ENCODE measurements at regions not wholly inside any gene's neighbourhood (a gene's known extent, or its start where the extent isn't known, plus 50 kb on each side); places are given as distances from the start of the nearest gene placed in this dataset.
A peak's percentile ranks its signal among the peaks of the same experiment; 100 is the strongest.

GRCh38 chr3:103002425-103003176, 567.8 kb downstream of the ZPLD1 start:
- Histone ChIP-seq H4K20me1 (ENCODE audit: insufficient read depth, low read length) (no peaks in the 10 kb centered on the region), H3K27me3 (ENCODE audit: insufficient read depth, low read length) (no peaks in the 10 kb centered on the region), H3K27ac (ENCODE audit: low read depth, low read length) (no peak overlapping the region), H3K36me3 (ENCODE audit: insufficient read depth, low read length) (no peaks in the 10 kb centered on the region), H2AFZ (ENCODE audit: low read length) (no peak overlapping the region), H3K9me3 (ENCODE audit: low read depth, low read length) (peaks cover 2% of the 10 kb centered on the region), H3K4me2 (ENCODE audit: insufficient read depth, low read length) (no peak overlapping the region), H3K4me3 (ENCODE audit: insufficient read depth, low read length) (no peak overlapping the region), H3K79me2 (ENCODE audit: insufficient read depth, low read length) (no peaks in the 10 kb centered on the region), H3K4me1 (ENCODE audit: insufficient read depth, low read length) (no peaks in the 10 kb centered on the region)
- TF ChIP-seq CTCF (IDR thresholded peaks at IDR 0.05; ENCODE audit: extremely low read depth, low read depth, low read length) = no peak
- no peak for DNase-seq (ENCODE audit: insufficient read length, low spot score, missing footprints)

- Histone ChIP-seq H3K27ac (ENCODE audit: low read depth, low read length) (no peak overlapping the region), H3K27me3 (ENCODE audit: insufficient read depth, low read length) (no peaks in the 10 kb centered on the region), H3K36me3 (ENCODE audit: insufficient read depth, low read length) (no peaks in the 10 kb centered on the region), H3K9me3 (ENCODE audit: low read depth, low read length) (peaks cover 2% of the 10 kb centered on the region), H3K79me2 (ENCODE audit: insufficient read depth, low read length) (no peaks in the 10 kb centered on the region), H3K4me3 (ENCODE audit: insufficient read depth, low read length) (no peak overlapping the region), H2AFZ (ENCODE audit: low read length) (no peak overlapping the region), H4K20me1 (ENCODE audit: insufficient read depth, low read length) (no peaks in the 10 kb centered on the region), H3K4me2 (ENCODE audit: insufficient read depth, low read length) (no peak overlapping the region), H3K4me1 (ENCODE audit: insufficient read depth, low read length) (no peaks in the 10 kb centered on the region)
- DNase-seq (ENCODE audit: insufficient read length, low spot score, missing footprints) = peak; percentile 0
- no peak for TF ChIP-seq CTCF (IDR thresholded peaks at IDR 0.05; ENCODE audit: extremely low read depth, low read depth, low read length)
Measured at GRCh38 chr3:103006526-103007183, 571.8 kb downstream of the ZPLD1 start.

GRCh38 chr3:103009609-103010008, 574.8 kb downstream of the ZPLD1 start:
- H3K4me1 ChIP-seq (ENCODE audit: insufficient read depth, low read length) = no peaks in the 10 kb centered on the region
- no peak overlapping the region for H3K4me2 ChIP-seq (ENCODE audit: insufficient read depth, low read length)
- no peak overlapping the region for H3K27ac ChIP-seq (ENCODE audit: low read depth, low read length)

More at GRCh38 chr3:103009609-103010008, 574.8 kb downstream of the ZPLD1 start:
- H3K9me3 ChIP-seq (ENCODE audit: low read depth, low read length) = peaks cover 2% of the 10 kb centered on the region
- H3K27me3 ChIP-seq (ENCODE audit: insufficient read depth, low read length) = no peaks in the 10 kb centered on the region
- no peaks in the 10 kb centered on the region for H4K20me1 ChIP-seq (ENCODE audit: insufficient read depth, low read length)
- DNase-seq (ENCODE audit: insufficient read length, low spot score, missing footprints) = no peak
- H3K36me3 ChIP-seq (ENCODE audit: insufficient read depth, low read length) = no peaks in the 10 kb centered on the region
- no peak overlapping the region for H2AFZ ChIP-seq (ENCODE audit: low read length)
- no peak for TF ChIP-seq CTCF (IDR thresholded peaks at IDR 0.05; ENCODE audit: extremely low read depth, low read depth, low read length)
- no peaks in the 10 kb centered on the region for H3K79me2 ChIP-seq (ENCODE audit: insufficient read depth, low read length)
- H3K4me3 ChIP-seq (ENCODE audit: insufficient read depth, low read length) = no peak overlapping the region

Measured in osteoblast (primary cell).